ENCODE measurements at regions not wholly inside any gene's neighbourhood (a gene's known extent, or its start where the extent isn't known, plus 50 kb on each side); places are given as distances from the start of the nearest gene placed in this dataset.

DNA sequence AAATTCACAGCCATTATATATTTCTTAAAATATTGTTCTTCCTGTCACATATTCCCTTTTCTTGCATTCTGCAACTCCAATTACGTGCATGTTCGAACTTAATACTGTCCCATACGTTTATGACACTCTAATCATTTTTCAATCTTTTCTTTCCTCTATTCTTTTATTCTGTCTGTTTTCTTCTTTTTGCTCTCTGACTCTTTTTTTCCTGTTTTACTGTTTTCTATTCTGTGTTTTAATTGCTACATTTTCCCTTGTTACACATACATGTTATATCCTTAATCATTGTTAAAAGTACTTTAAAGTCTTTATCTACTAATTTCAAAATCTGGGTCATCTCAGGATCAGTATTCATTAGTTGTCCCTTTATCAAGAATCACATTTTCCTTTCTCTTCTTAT lies 1149.1 kb upstream of the PCDH20 start:
- H2BK15ac ChIP-seq (ENCODE audit: low read depth, low read length) = no peak overlapping the region
- dilution Hi-C loops (cut with HindIII; ENCODE audit: low sequenced_read_pairs, unreplicated experiment) (no loop called here), in situ Hi-C loops (cut with MboI; ENCODE audit: low sequenced_read_pairs) (no loop called here), intact Hi-C loops (cut with micrococcal nuclease) (no loop called here)
- no peaks in the 10 kb centered on the region for H3K27me3 ChIP-seq (ENCODE audit: control insufficient read depth, insufficient read depth, low read length)
- no peak overlapping the region for H2AK9ac ChIP-seq (replicated peaks; ENCODE audit: low read depth, low read length, poor library complexity)
- ATAC-seq (ENCODE audit: low read depth) = no peak
- no peak overlapping the region for H2AFZ ChIP-seq (replicated peaks; ENCODE audit: low read length, poor library complexity)
- no peaks in the 10 kb centered on the region for H3K9me3 ChIP-seq (ENCODE audit: control insufficient read depth, insufficient read depth, low read length)
- WGBS, 2 experiments (ENCODE audit: extremely low coverage in 2 of 2, insufficient read length in 1 of 2) = 100% methylated on average over 1 of the region's 3 CpGs; no CpG with 5 or more reads in 1 of the 2 experiments
- H3K23ac ChIP-seq (ENCODE audit: low read depth, low read length) = no peak overlapping the region
- no peak overlapping the region for H3K4ac ChIP-seq (ENCODE audit: low read depth, low read length)
- H2BK5ac ChIP-seq (ENCODE audit: low read depth, low read length, poor library complexity, severe bottlenecking) = no peak overlapping the region
- H3K9me1 ChIP-seq (ENCODE audit: insufficient read depth, low read length) = no peaks in the 10 kb centered on the region; the same call in 1 of the 2 replicates
- BruUV-seq (replicated peaks) = no TSS peak
- H3K9ac ChIP-seq (ENCODE audit: low read depth, low read length) = no peak overlapping the region
- no peak for DNase-seq
- H3K27ac ChIP-seq (ENCODE audit: insufficient read depth, low read length) = no peak overlapping the region
- H3K56ac ChIP-seq (ENCODE audit: extremely low read depth, insufficient read depth, low read length) = no peak overlapping the region
- no peak overlapping the region for H3K4me3 ChIP-seq (ENCODE audit: insufficient read depth, low read depth, low read length)
- no peak overlapping the region for H2BK120ac ChIP-seq (ENCODE audit: low read depth, low read length)
- H4K8ac ChIP-seq (ENCODE audit: low read depth in 2 of 2, low read length in 2 of 2) = no peak overlapping the region
- H3K4me1 ChIP-seq (ENCODE audit: control insufficient read depth, insufficient read depth, low read length) = no peaks in the 10 kb centered on the region
- H3K79me1 ChIP-seq (ENCODE audit: low read depth in 1 of 2, low read length in 2 of 2) = no peaks in the 10 kb centered on the region
- H3K36me3 ChIP-seq (ENCODE audit: control insufficient read depth, insufficient read depth, low read length) = no peaks in the 10 kb centered on the region
- H4K5ac ChIP-seq (ENCODE audit: low read depth, low read length) = no peak overlapping the region
- no peak overlapping the region for H2AK5ac ChIP-seq (ENCODE audit: low read depth, low read length)
- H3K14ac ChIP-seq (replicated peaks; ENCODE audit: low read depth, low read length) = no peak overlapping the region
- no peaks in the 10 kb centered on the region for H4K20me1 ChIP-seq (ENCODE audit: insufficient read depth, low read length)
- H3K4me2 ChIP-seq (ENCODE audit: low read depth, low read length) = no peak overlapping the region
- ChIA-PET POLR2A (ENCODE audit: unreplicated experiment) (no interaction called here), CTCF (no interaction called here)
- H2BK20ac ChIP-seq (ENCODE audit: low read depth, low read length) = no peak overlapping the region
- TF ChIP-seq FOS (IDR thresholded peaks at IDR 0.05; ENCODE audit: low read depth, low read length) (no peak), CHD1 (IDR thresholded peaks at IDR 0.05; ENCODE audit: low read depth, low read length) (no peak), RCOR1 (IDR thresholded peaks at IDR 0.05; ENCODE audit: insufficient replicate concordance, low read length) (no peak), POLR2A (IDR thresholded peaks at IDR 0.05; ENCODE audit: low read depth, low read length) (no peak), SMC3 (IDR thresholded peaks at IDR 0.05; ENCODE audit: low read depth, low read length) (no peak), NFE2L2 (IDR thresholded peaks at IDR 0.05; ENCODE audit: low read depth, low read length) (no peak), RAD21 (IDR thresholded peaks at IDR 0.05; ENCODE audit: low read length) (no peak), MXI1 (IDR thresholded peaks at IDR 0.05; ENCODE audit: borderline replicate concordance, low read depth, low read length) (no peak), MAFK (IDR thresholded peaks at IDR 0.05; ENCODE audit: low read depth, low read length) (no peak), RFX5 (IDR thresholded peaks at IDR 0.05; ENCODE audit: low read depth, low read length) (no peak), CEBPB (IDR thresholded peaks at IDR 0.05; ENCODE audit: low read depth, low read length) (no peak), USF2 (IDR thresholded peaks at IDR 0.05; ENCODE audit: low read depth, low read length) (no peak), BHLHE40 (IDR thresholded peaks at IDR 0.05; ENCODE audit: low read depth, low read length) (no peak), MAZ (IDR thresholded peaks at IDR 0.05; ENCODE audit: borderline replicate concordance, low read depth, low read length) (no peak), CTCF (conservative IDR thresholded peaks at IDR 0.05; ENCODE audit: low read depth, low read length) (no peak)
- TF ChIP-seq, protein P1, sequence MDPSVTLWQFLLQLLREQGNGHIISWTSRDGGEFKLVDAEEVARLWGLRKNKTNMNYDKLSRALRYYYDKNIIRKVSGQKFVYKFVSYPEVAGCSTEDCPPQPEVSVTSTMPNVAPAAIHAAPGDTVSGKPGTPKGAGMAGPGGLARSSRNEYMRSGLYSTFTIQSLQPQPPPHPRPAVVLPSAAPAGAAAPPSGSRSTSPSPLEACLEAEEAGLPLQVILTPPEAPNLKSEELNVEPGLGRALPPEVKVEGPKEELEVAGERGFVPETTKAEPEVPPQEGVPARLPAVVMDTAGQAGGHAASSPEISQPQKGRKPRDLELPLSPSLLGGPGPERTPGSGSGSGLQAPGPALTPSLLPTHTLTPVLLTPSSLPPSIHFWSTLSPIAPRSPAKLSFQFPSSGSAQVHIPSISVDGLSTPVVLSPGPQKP (IDR thresholded peaks at IDR 0.05; ENCODE audit: borderline replicate concordance, low read depth, low read length) = no peak
- no peak overlapping the region for H3K18ac ChIP-seq (ENCODE audit: low read depth, low read length)
- H4K91ac ChIP-seq (ENCODE audit: insufficient read depth, low read depth, low read length) = no peak overlapping the region
